ENCODE measurements at regions not wholly inside any gene's neighbourhood (a gene's known extent, or its start where the extent isn't known, plus 50 kb on each side); places are given as distances from the start of the nearest gene placed in this dataset.

- CTCF ChIA-PET (ENCODE audit: partially characterized antibody), result interaction anchor here (0.9 to 1.7 kb wide), 3 partner anchors 13 to 42 kb away, joined by 3 to 5 read pairs (median 4); no protein-coding TSS in a partner anchor
Observed at GRCh38 chr5:3375586-3376311, 219.9 kb upstream of the IRX1 start.

More at GRCh38 chr5:3375586-3376311, 219.9 kb upstream of the IRX1 start:
- Histone ChIP-seq H2BK120ac (replicated peaks; ENCODE audit: low read depth, low read length) (no peak overlapping the region), H3K9ac (replicated peaks in 1 of 4; ENCODE audit: extremely low read depth in 1 of 4, low read depth in 3 of 4, low read length in 3 of 4) (no peak overlapping the region), H3K4ac (replicated peaks; ENCODE audit: insufficient read length, low read depth, low read length) (no peak overlapping the region), H2AK5ac (ENCODE audit: low read depth, low read length) (no peak overlapping the region), H3K4me2 (ENCODE audit: insufficient read depth in 1 of 2, low read depth in 2 of 2, low read length in 2 of 2) (no peak overlapping the region), H3K56ac (replicated peaks; ENCODE audit: insufficient read length, low read depth, low read length) (no peak overlapping the region), H3K79me1 (ENCODE audit: low read depth, low read length) (no peaks in the 10 kb centered on the region), H3K14ac (ENCODE audit: insufficient read length) (no peak overlapping the region), H3K9me3 (ENCODE audit: insufficient read depth in 2 of 2, low read depth in 1 of 2, low read length in 1 of 2) (peaks cover 0 to 8% of the 10 kb centered on the region in 2 experiments; a peak in 1 of 4 replicates), H2AFZ (ENCODE audit: low read length) (no peak overlapping the region), H2BK15ac (ENCODE audit: low read length) (no peak overlapping the region), H3K23ac (ENCODE audit: insufficient read length) (no peak overlapping the region), H4K8ac (ENCODE audit: extremely low read depth, insufficient read depth, low read length) (no peak overlapping the region), H4K20me1 (replicated peaks in 1 of 2; ENCODE audit: control insufficient read depth in 1 of 2, insufficient read depth in 2 of 2, low read length in 2 of 2) (no peaks in the 10 kb centered on the region), H3K27me3 (replicated peaks in 1 of 4; ENCODE audit: control insufficient read depth in 3 of 4, extremely low read depth in 1 of 4, insufficient read depth in 3 of 4, low read length in 3 of 4) (no peaks in the 10 kb centered on the region), H4K5ac (ENCODE audit: insufficient read length, low read depth, low read length) (no peak overlapping the region), H3K79me2 (ENCODE audit: control insufficient read depth in 1 of 2, insufficient read depth in 2 of 2, low read length in 2 of 2) (no peaks in the 10 kb centered on the region), H2BK5ac (ENCODE audit: low read depth, low read length) (no peak overlapping the region), H2BK20ac (ENCODE audit: low read length) (no peak overlapping the region), H3K18ac (ENCODE audit: extremely low read depth, low read length) (no peak overlapping the region), H3K36me3 (ENCODE audit: control insufficient read depth in 2 of 4, insufficient read depth in 4 of 4, low read length in 3 of 4) (no peaks in the 10 kb centered on the region), H2BK12ac (ENCODE audit: low read depth, low read length) (no peak overlapping the region), H3K4me3 (ENCODE audit: extremely low read depth in 1 of 4, insufficient read depth in 2 of 4, low read depth in 3 of 4, low read length in 4 of 4) (no peak overlapping the region), H3K27ac (ENCODE audit: low read depth, low read length) (no peak overlapping the region), H4K91ac (replicated peaks; ENCODE audit: insufficient read length, low read length) (no peak overlapping the region), H3K23me2 (ENCODE audit: low read depth, low read length) (no peaks in the 10 kb centered on the region), H3K4me1 (replicated peaks in 1 of 4; ENCODE audit: control insufficient read depth in 3 of 4, insufficient read depth in 4 of 4, low read length in 3 of 4) (no peaks in the 10 kb centered on the region)
- WGBS, 2 experiments (ENCODE audit: extremely low coverage in 1 of 2, insufficient coverage in 1 of 2, insufficient read length in 1 of 2, insufficient replicate concordance in 2 of 2, low coverage in 1 of 2, low lambda C conversion rate in 2 of 2, missing lambda C conversion rate in 1 of 2), result 93% methylated on average over 2 of the region's 2 CpGs; no CpG with 5 or more reads in 1 of the 2 experiments
- no peak for FAIRE-seq
- TF ChIP-seq SUZ12 (IDR thresholded peaks at IDR 0.05; ENCODE audit: low read length), result no peak
- peak in 1 of 2 experiments; percentile 2 for DNase-seq (ENCODE audit: low read depth in 1 of 2, low spot score in 2 of 2)
- POLR2A ChIA-PET (ENCODE audit: partially characterized antibody), result no interaction called here
